ENCODE measurements at regions not wholly inside any gene's neighbourhood (a gene's known extent, or its start where the extent isn't known, plus 50 kb on each side); places are given as distances from the start of the nearest gene placed in this dataset.

DNA sequence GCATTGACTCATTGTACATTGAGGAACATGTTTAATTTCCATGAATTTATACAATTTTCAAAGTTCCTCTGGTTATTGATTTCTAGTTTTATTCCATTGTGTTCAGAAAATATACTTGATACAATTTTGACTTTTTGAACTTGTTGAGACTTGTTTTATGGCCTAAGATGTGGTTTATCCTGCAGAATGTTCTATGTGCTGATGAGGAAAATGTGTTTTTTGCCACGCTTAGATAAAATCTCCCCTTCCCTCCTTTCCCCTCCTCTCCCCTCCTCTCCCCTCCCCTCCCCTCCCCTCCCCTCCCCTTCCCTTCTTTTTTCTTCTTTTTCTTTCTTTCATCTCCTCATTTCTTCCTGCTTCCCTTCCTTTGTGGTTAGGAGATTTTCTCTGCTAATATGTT, 470.8 kb upstream of the MAP3K7 start:
- TF ChIP-seq TAF1 (IDR thresholded peaks at IDR 0.05; ENCODE audit: borderline replicate concordance, low read depth, low read length) (no peak), POLR2A (IDR thresholded peaks at IDR 0.05; ENCODE audit: low read depth, low read length) (no peak)
